CD4-positive, CD25-positive, alpha-beta regulatory T cell (primary cell): ENCODE measurements at regions not wholly inside any gene's neighbourhood (a gene's known extent, or its start where the extent isn't known, plus 50 kb on each side); places are given as distances from the start of the nearest gene placed in this dataset.

Experiments
- ATAC-seq, 2 donors: fragments of 150-1000 bp; cut with Tn5 transposase; one replicate each; pipeline ENCODE4 v1.10.0; 2021; ENCODE audit warnings: low read depth in 2 of 2, moderate number of reproducible peaks in 2 of 2, moderate library complexity in 1 of 2
- DNase-seq, 3 donors: peaks; one replicate each; pipeline versions ENCODE4 v3.0.0 to v3.0.0-alpha.2; 2012 to 2022; ENCODE audit warnings: mixed read lengths in 1 of 3
- H3K27ac ChIP-seq: one replicate; pipeline ENCODE4 v1.7.0; 2013; ENCODE audit warnings: mild to moderate bottlenecking, low read length; ENCODE audit not compliant: insufficient read depth, poor library complexity, severe bottlenecking
- H3K27me3 ChIP-seq: one replicate; pipeline ENCODE4 v1.7.0; 2013; ENCODE audit warnings: low read length; ENCODE audit not compliant: control insufficient read depth, insufficient read depth
- H3K36me3 ChIP-seq: one replicate; pipeline ENCODE4 v1.7.0; 2013; ENCODE audit warnings: mild to moderate bottlenecking, low read length, moderate library complexity; ENCODE audit not compliant: control insufficient read depth, insufficient read depth
- H3K4me1 ChIP-seq: 2 replicates; pipeline ENCODE4 v1.7.0; 2013; ENCODE audit warnings: mild to moderate bottlenecking, low read length; ENCODE audit not compliant: insufficient read depth, control insufficient read depth, poor library complexity, severe bottlenecking
- H3K4me3 ChIP-seq: one replicate; pipeline ENCODE4 v1.7.0; 2013; ENCODE audit warnings: low read depth, mild to moderate bottlenecking, low read length, moderate library complexity
- H3K9me3 ChIP-seq, 2 experiments: 1 replicate in 1 of 2; 2 replicates in 1 of 2; pipeline ENCODE4 v1.7.0; 2013; ENCODE audit warnings: low read length in 2 of 2, mild to moderate bottlenecking in 1 of 2, moderate library complexity in 1 of 2; ENCODE audit not compliant: control insufficient read depth in 2 of 2
- H3K27ac Mint-ChIP-seq, 3 donors: one replicate each; pipeline ENCODE4 v1.8.0; 2020 to 2022; ENCODE audit warnings: mild to moderate bottlenecking in 3 of 3, mixed read lengths in 3 of 3, moderate library complexity in 2 of 3
- H3K27me3 Mint-ChIP-seq: one replicate; pipeline ENCODE4 v1.8.0; 2022; ENCODE audit warnings: mild to moderate bottlenecking, mixed read lengths
- H3K36me3 Mint-ChIP-seq: one replicate; pipeline ENCODE4 v1.8.0; 2020; ENCODE audit warnings: mixed read lengths
- H3K4me1 Mint-ChIP-seq, 4 donors: one replicate each; pipeline ENCODE4 v1.8.0; 2020 to 2022; ENCODE audit warnings: mixed read lengths in 4 of 4, mild to moderate bottlenecking in 1 of 4
- H3K4me3 Mint-ChIP-seq, 4 donors: one replicate each; pipeline ENCODE4 v1.8.0; 2020 to 2022; ENCODE audit warnings: mild to moderate bottlenecking in 4 of 4, mixed read lengths in 4 of 4, moderate library complexity in 3 of 4
- H3K9me3 Mint-ChIP-seq, 7 donors: one replicate each; pipeline ENCODE4 v1.8.0; 2020 to 2022; ENCODE audit warnings: mixed read lengths in 7 of 7, mild to moderate bottlenecking in 3 of 7, moderate library complexity in 2 of 7

GRCh38 chr21:20631633-20632032 lies 366.6 kb upstream of the NCAM2 start:
- H3K27me3 ChIP-seq = no peaks in the 10 kb centered on the region
- no peaks in the 10 kb centered on the region for H3K36me3 Mint-ChIP-seq
- H3K4me1 Mint-ChIP-seq = no peaks in the 10 kb centered on the region
- H3K4me3 ChIP-seq = no peak overlapping the region
- ATAC-seq (no peak), DNase-seq (no peak)
- H3K27me3 Mint-ChIP-seq = no peaks in the 10 kb centered on the region
- H3K4me3 Mint-ChIP-seq = no peak overlapping the region
- no peaks in the 10 kb centered on the region for H3K4me1 ChIP-seq
- H3K9me3 ChIP-seq = peaks cover 2 to 14% of the 10 kb centered on the region in 2 experiments
- peaks cover 1 to 33% (median 8%) of the 10 kb centered on the region in 7 donors for H3K9me3 Mint-ChIP-seq
- H3K36me3 ChIP-seq = no peaks in the 10 kb centered on the region
- no peak overlapping the region for H3K27ac ChIP-seq
- no peak overlapping the region for H3K27ac Mint-ChIP-seq

GRCh38 chr21:20639026-20639425 lies 359.2 kb upstream of the NCAM2 start:
- Mint-ChIP-seq H3K4me3 (no peak overlapping the region), H3K9me3 (peaks cover 3 to 24% (median 12%) of the 10 kb centered on the region in 7 donors), H3K4me1 (no peaks in the 10 kb centered on the region), H3K27ac (no peak overlapping the region), H3K27me3 (no peaks in the 10 kb centered on the region), H3K36me3 (no peaks in the 10 kb centered on the region)
- DNase-seq (no peak), ATAC-seq (no peak)
- Histone ChIP-seq H3K9me3 (peaks cover 2 to 11% of the 10 kb centered on the region in 2 experiments), H3K4me3 (no peak overlapping the region), H3K27ac (no peak overlapping the region), H3K4me1 (no peaks in the 10 kb centered on the region), H3K36me3 (no peaks in the 10 kb centered on the region), H3K27me3 (no peaks in the 10 kb centered on the region)

DNA sequence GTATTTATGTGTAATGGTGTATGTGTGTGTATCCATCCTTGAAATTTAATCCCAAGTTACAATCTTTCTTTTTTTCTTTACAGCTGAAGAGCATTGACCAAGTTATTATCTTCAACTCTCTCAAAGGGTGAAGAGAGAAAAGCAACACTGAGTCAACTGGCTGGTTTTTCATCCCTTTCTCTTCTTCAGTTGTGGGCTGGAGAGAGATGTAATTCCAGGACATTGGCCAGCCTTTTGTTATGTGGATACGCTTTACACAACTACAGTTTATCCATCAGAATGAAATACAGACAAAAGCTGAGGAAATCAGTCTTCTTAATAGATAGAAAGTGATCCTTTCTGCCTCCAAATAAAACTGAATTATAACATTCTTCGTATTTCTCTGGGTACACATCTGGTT lies 357.0 kb upstream of the NCAM2 start:
- H3K4me3 ChIP-seq = no peak overlapping the region
- ATAC-seq (no peak), DNase-seq (no peak)
- no peaks in the 10 kb centered on the region for H3K4me1 Mint-ChIP-seq
- no peaks in the 10 kb centered on the region for H3K27me3 ChIP-seq
- H3K9me3 Mint-ChIP-seq = peaks cover 0 to 24% (median 9%) of the 10 kb centered on the region in 7 donors
- H3K27me3 Mint-ChIP-seq = no peaks in the 10 kb centered on the region
- H3K27ac Mint-ChIP-seq = no peak overlapping the region
- H3K36me3 Mint-ChIP-seq = no peaks in the 10 kb centered on the region
- H3K36me3 ChIP-seq = no peaks in the 10 kb centered on the region
- no peak overlapping the region for H3K27ac ChIP-seq
- H3K4me3 Mint-ChIP-seq = no peak overlapping the region
- H3K4me1 ChIP-seq = no peaks in the 10 kb centered on the region
- H3K9me3 ChIP-seq = peaks cover 0 to 18% of the 10 kb centered on the region in 2 experiments

DNA sequence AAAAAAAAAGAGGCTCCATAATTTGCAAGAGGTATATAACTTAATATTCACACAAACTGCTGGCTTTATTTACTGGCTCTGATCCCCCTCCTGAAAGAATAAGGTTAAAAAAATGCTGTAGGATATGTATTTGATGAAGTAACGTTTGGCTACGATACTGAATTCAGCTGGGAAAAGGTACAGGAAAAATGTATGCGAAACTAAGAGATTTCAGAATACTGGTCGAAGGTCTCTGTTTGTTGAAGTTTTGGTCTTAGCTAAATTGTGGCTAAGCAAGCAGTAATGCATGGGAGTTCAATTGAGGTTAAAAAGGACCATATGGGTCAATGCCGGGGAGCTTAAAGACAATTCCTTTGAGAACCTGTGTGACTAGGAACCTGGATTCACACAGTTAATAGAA lies 355.5 kb upstream of the NCAM2 start:
- Mint-ChIP-seq H3K36me3 (no peaks in the 10 kb centered on the region), H3K27me3 (no peaks in the 10 kb centered on the region), H3K9me3 (peaks cover 2 to 24% (median 9%) of the 10 kb centered on the region in 7 donors), H3K27ac (no peak overlapping the region), H3K4me3 (no peak overlapping the region), H3K4me1 (no peaks in the 10 kb centered on the region)
- Histone ChIP-seq H3K27ac (no peak overlapping the region), H3K4me1 (no peaks in the 10 kb centered on the region), H3K27me3 (no peaks in the 10 kb centered on the region), H3K36me3 (no peaks in the 10 kb centered on the region), H3K4me3 (no peak overlapping the region), H3K9me3 (peaks cover 2 to 19% of the 10 kb centered on the region in 2 experiments)
- no peak for DNase-seq
- no peak for ATAC-seq

DNA sequence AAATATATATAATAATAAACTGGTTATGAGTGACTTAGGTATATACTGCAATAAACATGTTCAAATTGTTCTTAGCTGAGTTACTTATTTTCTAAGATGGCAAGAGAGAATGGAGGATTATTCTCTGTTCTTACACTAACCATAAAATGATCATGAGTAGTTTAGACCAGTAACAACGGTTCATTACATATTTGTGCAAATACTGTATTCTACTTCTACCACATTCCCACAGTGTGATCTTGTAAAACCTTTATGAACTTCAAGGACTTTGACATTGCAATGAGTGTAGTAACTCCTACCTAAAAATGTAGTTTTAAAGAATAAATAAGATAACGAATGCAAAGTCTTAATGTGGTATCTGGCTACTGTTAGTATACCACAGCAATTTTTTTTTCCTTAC lies 353.7 kb upstream of the NCAM2 start:
- Histone ChIP-seq H3K9me3 (peaks cover 2 to 11% of the 10 kb centered on the region in 2 experiments), H3K27me3 (no peaks in the 10 kb centered on the region), H3K36me3 (no peaks in the 10 kb centered on the region), H3K27ac (no peak overlapping the region), H3K4me3 (no peak overlapping the region), H3K4me1 (no peaks in the 10 kb centered on the region)
- H3K4me1 Mint-ChIP-seq = no peaks in the 10 kb centered on the region
- DNase-seq = no peak
- no peak overlapping the region for H3K4me3 Mint-ChIP-seq
- no peaks in the 10 kb centered on the region for H3K36me3 Mint-ChIP-seq
- no peak for ATAC-seq
- no peak overlapping the region for H3K27ac Mint-ChIP-seq
- H3K9me3 Mint-ChIP-seq = peaks cover 2 to 27% (median 7%) of the 10 kb centered on the region in 7 donors
- H3K27me3 Mint-ChIP-seq = no peaks in the 10 kb centered on the region

DNA sequence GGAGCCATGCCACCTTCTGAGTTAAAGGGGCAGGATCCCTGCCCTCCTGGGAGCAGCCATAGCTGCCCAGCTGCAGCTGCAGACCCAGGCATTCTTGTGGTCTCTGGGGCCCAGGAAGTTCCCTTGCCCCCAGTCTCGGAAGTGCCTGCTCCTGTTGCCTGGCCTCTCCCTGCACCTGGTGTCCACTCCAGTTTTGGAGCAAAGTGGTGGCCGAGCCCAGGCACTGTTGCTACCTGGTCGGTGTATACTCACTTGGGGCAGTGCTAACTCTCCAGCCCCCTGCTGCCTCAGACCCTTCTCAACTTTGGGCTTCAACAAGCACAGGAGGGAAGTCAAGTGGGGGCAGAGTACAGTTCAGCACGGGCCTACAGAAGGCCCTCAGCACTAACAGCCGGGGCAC lies 352.9 kb upstream of the NCAM2 start:
- H3K4me3 Mint-ChIP-seq = no peak overlapping the region
- H3K36me3 Mint-ChIP-seq = no peaks in the 10 kb centered on the region
- no peak for ATAC-seq

GRCh38 chr21:20646431-20647165 lies 351.6 kb upstream of the NCAM2 start:
- ATAC-seq (no peak), DNase-seq (no peak)
- Histone ChIP-seq H3K36me3 (no peaks in the 10 kb centered on the region), H3K9me3 (peaks cover 2 to 11% of the 10 kb centered on the region in 2 experiments), H3K4me1 (no peaks in the 10 kb centered on the region), H3K4me3 (no peak overlapping the region), H3K27me3 (no peaks in the 10 kb centered on the region), H3K27ac (no peak overlapping the region)
- Mint-ChIP-seq H3K27me3 (no peaks in the 10 kb centered on the region), H3K4me3 (no peak overlapping the region), H3K9me3 (peaks cover 1 to 35% (median 8%) of the 10 kb centered on the region in 7 donors), H3K36me3 (no peaks in the 10 kb centered on the region), H3K4me1 (no peaks in the 10 kb centered on the region), H3K27ac (no peak overlapping the region)

More for the DNA sequence above, 352.9 kb upstream of the NCAM2 start:
- DNase-seq = no peak
- H3K4me1 ChIP-seq = no peaks in the 10 kb centered on the region
- no peak overlapping the region for H3K4me3 ChIP-seq
- H3K27me3 Mint-ChIP-seq = no peaks in the 10 kb centered on the region
- no peak overlapping the region for H3K27ac Mint-ChIP-seq
- H3K9me3 Mint-ChIP-seq = peaks cover 1 to 34% (median 8%) of the 10 kb centered on the region in 7 donors
- H3K9me3 ChIP-seq = peaks cover 2 to 11% of the 10 kb centered on the region in 2 experiments
- H3K4me1 Mint-ChIP-seq = no peaks in the 10 kb centered on the region
- H3K27me3 ChIP-seq = no peaks in the 10 kb centered on the region
- H3K36me3 ChIP-seq = no peaks in the 10 kb centered on the region
- H3K27ac ChIP-seq = no peak overlapping the region

DNA sequence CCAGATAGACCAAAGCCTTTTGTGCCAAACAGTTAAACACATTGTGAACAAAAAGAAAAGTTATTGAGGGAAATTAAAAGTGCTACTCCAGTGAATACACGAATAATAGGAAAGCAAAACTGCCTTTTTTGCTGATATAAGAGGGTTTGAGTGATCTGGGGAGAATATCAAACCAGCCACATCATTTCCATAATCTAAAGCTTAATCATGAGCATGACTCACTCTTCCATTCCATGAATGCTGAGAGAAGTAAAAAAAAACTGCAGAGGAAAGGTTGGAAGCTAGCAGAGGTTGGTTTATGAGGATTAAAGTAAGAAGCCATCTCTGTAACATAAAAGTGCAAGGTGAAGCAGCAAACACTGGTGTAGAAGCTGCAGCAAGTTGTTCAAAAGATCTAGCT lies 350.6 kb upstream of the NCAM2 start:
- Mint-ChIP-seq H3K27ac (no peak overlapping the region), H3K36me3 (no peaks in the 10 kb centered on the region), H3K9me3 (peaks cover 0 to 34% (median 8%) of the 10 kb centered on the region in 7 donors), H3K4me3 (no peak overlapping the region), H3K27me3 (no peaks in the 10 kb centered on the region), H3K4me1 (no peaks in the 10 kb centered on the region)
- Histone ChIP-seq H3K36me3 (no peaks in the 10 kb centered on the region), H3K4me1 (no peaks in the 10 kb centered on the region), H3K4me3 (no peak overlapping the region), H3K27ac (no peak overlapping the region), H3K27me3 (no peaks in the 10 kb centered on the region), H3K9me3 (peaks cover 2 to 11% of the 10 kb centered on the region in 2 experiments)
- no peak for ATAC-seq
- DNase-seq = no peak
